Endothelial cell of umbilical vein (primary cell): ENCODE measurements at regions not wholly inside any gene's neighbourhood (a gene's known extent, or its start where the extent isn't known, plus 50 kb on each side); places are given as distances from the start of the nearest gene placed in this dataset.

ENCODE experiments used
- BruUV-seq: library from RNA; stranded (reverse); fragments of 400-500 nt; replicated peaks from 2 replicates; lab custom pipeline; 2021; lab: Mats Ljungman, UMichigan
- CTCF ChIA-PET: fragments of 300-600, 350-600 bp; sonication (Branson Sonifier 250); formaldehyde crosslinking; loops from one replicate; lab custom pipeline; 2021; ENCODE audit warnings: antibody characterized with exemption, inconsistent platforms; lab: Charles Lee
- POLR2A ChIA-PET: fragments of 300-600, 350-600 bp; sonication (Branson Sonifier 250); formaldehyde crosslinking; loops from one replicate; lab custom pipeline; 2021; ENCODE audit warnings: antibody characterized with exemption, inconsistent platforms; lab: Charles Lee
- DNase-seq: peaks from one replicate; pipeline ENCODE4 v3.0.0-alpha.2; 2011; ENCODE audit warnings: low read depth, low spot score
- FAIRE-seq: peaks from 2 replicates; lab custom pipeline; 2011; peaks lifted over from hg19 to GRCh38; lab: Jason Lieb, UNC
- H2AFZ ChIP-seq: 2 replicates; pipeline ENCODE4 v1.6.0; 2012; ENCODE audit warnings: low read depth, low read length, control low read depth, inconsistent platforms
- H3K27ac ChIP-seq: 2 replicates; pipeline ENCODE4 v1.5.1; 2011; ENCODE audit warnings: low read depth, mild to moderate bottlenecking, control low read depth, low read length, moderate library complexity; ENCODE audit not compliant: insufficient read depth
- H3K27me3 ChIP-seq, 2 experiments: 2 replicates each; pipeline versions ENCODE4 v1.6.0 to v1.6.1; 2011; ENCODE audit warnings: low read length in 2 of 2, mixed read lengths in 1 of 2; ENCODE audit not compliant: control insufficient read depth in 2 of 2, insufficient read depth in 2 of 2
- H3K36me3 ChIP-seq, 2 experiments: 2 replicates in 1 of 2; 3 replicates in 1 of 2; pipeline ENCODE4 v1.5.1; 2011; ENCODE audit warnings: low read length in 2 of 2, mild to moderate bottlenecking in 1 of 2, moderate library complexity in 1 of 2; ENCODE audit not compliant: control insufficient read depth in 2 of 2, insufficient read depth in 2 of 2; ENCODE audit errors: extremely low read depth in 1 of 2
- H3K4me1 ChIP-seq: 3 replicates; pipeline ENCODE4 v1.5.1; 2011; ENCODE audit warnings: mild to moderate bottlenecking, low read length; ENCODE audit not compliant: control insufficient read depth, insufficient read depth; ENCODE audit errors: extremely low read depth
- H3K4me2 ChIP-seq: 2 replicates; pipeline ENCODE4 v1.6.1; 2011; ENCODE audit warnings: low read length, control low read depth, mixed read lengths; ENCODE audit not compliant: insufficient read depth
- H3K4me3 ChIP-seq, 3 experiments: fragments of 200-600 bp in 1 of 3; sonication (generic), shearing (Covaris generic) in 1 of 3; replicated peaks in 1 of 3; 2 replicates each; pipeline ENCODE4 v1.5.1; 2011 to 2016; ENCODE audit warnings: control low read depth in 3 of 3, low read length in 3 of 3, mild to moderate bottlenecking in 2 of 3, inconsistent platforms in 1 of 3, low read depth in 1 of 3, moderate library complexity in 1 of 3; ENCODE audit not compliant: insufficient read depth in 1 of 3
- H3K79me2 ChIP-seq: 2 replicates; pipeline ENCODE4 v1.6.0; 2012; ENCODE audit warnings: low read length, inconsistent platforms; ENCODE audit not compliant: control insufficient read depth, insufficient read depth
- H3K9ac ChIP-seq: replicated peaks from 2 replicates; pipeline ENCODE3; 2011; ENCODE audit warnings: low read length, control low read depth; ENCODE audit not compliant: insufficient read depth; ENCODE audit errors: extremely low read depth
- H3K9me1 ChIP-seq: replicated peaks from 3 replicates; pipeline ENCODE4 v1.6.0; 2011; ENCODE audit warnings: mild to moderate bottlenecking, low read length; ENCODE audit not compliant: control insufficient read depth, insufficient read depth; ENCODE audit errors: extremely low read depth
- H3K9me3 ChIP-seq: replicated peaks from 2 replicates; pipeline ENCODE4 v1.5.1; 2012; ENCODE audit warnings: low read length, inconsistent platforms; ENCODE audit not compliant: control insufficient read depth, insufficient read depth
- H4K20me1 ChIP-seq: replicated peaks from 2 replicates; pipeline ENCODE3; 2011; ENCODE audit warnings: mild to moderate bottlenecking, low read length; ENCODE audit not compliant: control insufficient read depth, insufficient read depth; ENCODE audit errors: extremely low read depth
- CTCF ChIP-seq, 2 donors: IDR thresholded peaks; 1 replicate in 1 of 2; 2 replicates in 1 of 2; pipeline ENCODE4 v1.5.1; 2011; ENCODE audit warnings: low read length in 2 of 2, mild to moderate bottlenecking in 2 of 2, moderate library complexity in 2 of 2, control low read depth in 1 of 2, inconsistent platforms in 1 of 2, low read depth in 1 of 2; ENCODE audit not compliant: insufficient read depth in 1 of 2; ENCODE audit errors: extremely low read depth in 1 of 2
- EZH2 ChIP-seq: IDR thresholded peaks from 2 replicates; pipeline ENCODE4 v1.6.1; 2012; ENCODE audit warnings: borderline replicate concordance, low read depth, mild to moderate bottlenecking, moderate library complexity, low read length, inconsistent platforms; ENCODE audit not compliant: severe bottlenecking
- FOS ChIP-seq: IDR thresholded peaks from 2 replicates; pipeline ENCODE4 v1.6.1; 2011; ENCODE audit warnings: mild to moderate bottlenecking, low read length, moderate library complexity, borderline replicate concordance; ENCODE audit not compliant: insufficient read depth
- GATA2 ChIP-seq: IDR thresholded peaks from 2 replicates; pipeline ENCODE4 v1.7.0; 2011; ENCODE audit warnings: low read depth, mild to moderate bottlenecking, moderate library complexity, mixed read lengths, low read length; ENCODE audit not compliant: insufficient read length, insufficient read depth
- JUN ChIP-seq: IDR thresholded peaks from 2 replicates; pipeline ENCODE4 v1.6.1; 2011; ENCODE audit warnings: borderline replicate concordance, low read depth; ENCODE audit not compliant: insufficient read length, insufficient read depth
- MAX ChIP-seq: IDR thresholded peaks from 2 replicates; pipeline ENCODE4 v1.6.1; 2011; ENCODE audit not compliant: insufficient read depth, insufficient read length
- MYC ChIP-seq: IDR thresholded peaks from one replicate; pipeline ENCODE4 v1.6.1; 2011; ENCODE audit warnings: mild to moderate bottlenecking, low read depth, low read length
- POLR2A ChIP-seq: IDR thresholded peaks from 2 replicates; pipeline ENCODE4 v1.6.1; 2012; ENCODE audit warnings: low read depth, mild to moderate bottlenecking, control low read depth, low read length
- POLR2AphosphoS5 ChIP-seq: IDR thresholded peaks from 2 replicates; pipeline ENCODE4 v1.6.1; 2012; ENCODE audit warnings: low read depth, mild to moderate bottlenecking, control low read depth, low read length, moderate library complexity; ENCODE audit not compliant: insufficient read depth
- dilution Hi-C: fragments of 300-500 bp; cut with MboI; formaldehyde crosslinking; loops from one replicate; pipeline ENCODE4 v1.15.0; 2019; ENCODE audit warnings: low sequenced_read_pairs; ENCODE audit not compliant: extremely low pct_ligation_motif_present
- intact Hi-C: fragments of 100-400 bp; cut with micrococcal nuclease; formaldehyde crosslinking; loops from one replicate; pipeline ENCODE4 v1.10.0; 2022

- Histone ChIP-seq H3K9ac (no peak overlapping the region), H3K4me3 (no peak overlapping the region), H3K27me3 (no peaks in the 10 kb centered on the region), H4K20me1 (no peaks in the 10 kb centered on the region), H3K9me3 (peaks cover 2% of the 10 kb centered on the region), H3K4me2 (no peak overlapping the region), H2AFZ (no peak overlapping the region), H3K4me1 (no peaks in the 10 kb centered on the region), H3K9me1 (no peaks in the 10 kb centered on the region), H3K27ac (no peak overlapping the region), H3K79me2 (no peaks in the 10 kb centered on the region), H3K36me3 (no peaks in the 10 kb centered on the region)
- intact Hi-C loops (no loop called here), dilution Hi-C loops (no loop called here)
- no TSS peak for BruUV-seq
- POLR2A ChIA-PET: no interaction called here
- CTCF ChIA-PET: no interaction called here
- no peak for TF ChIP-seq EZH2
- TF ChIP-seq JUN: no peak
- TF ChIP-seq POLR2AphosphoS5: no peak
- TF ChIP-seq GATA2: no peak
- TF ChIP-seq POLR2A: no peak
- no peak for TF ChIP-seq FOS
- TF ChIP-seq MAX: no peak
- no peak for TF ChIP-seq CTCF (IDR thresholded peaks at IDR 0.05; ENCODE audit: extremely low read depth in 1 of 2, insufficient read depth in 1 of 2, low read depth in 1 of 2, low read length in 2 of 2)
- no peak for TF ChIP-seq MYC
- no peak for FAIRE-seq
- DNase-seq: no peak
Observed at GRCh38 chr16:8489580-8489979, 100.7 kb downstream of the TMEM114 start.
